Trophoblast cell (in vitro differentiated cells and primary cell): ENCODE measurements at regions not wholly inside any gene's neighbourhood (a gene's known extent, or its start where the extent isn't known, plus 50 kb on each side); places are given as distances from the start of the nearest gene placed in this dataset.

ENCODE experiments used
- DNase-seq, 2 donors: peaks; one replicate each; pipeline ENCODE4 v3.0.0-alpha.2; 2016
- H2AFZ ChIP-seq: 2 replicates; pipeline ENCODE4 v1.6.1; 2013; ENCODE audit warnings: low read length, moderate library complexity, mild to moderate bottlenecking; ENCODE audit not compliant: insufficient read depth, poor library complexity
- H2AK5ac ChIP-seq: 2 replicates; pipeline ENCODE4 v1.6.1; 2013; ENCODE audit warnings: mild to moderate bottlenecking, low read length
- H2BK120ac ChIP-seq: 2 replicates; pipeline ENCODE4 v1.6.1; 2013; ENCODE audit warnings: low read length, mild to moderate bottlenecking, moderate library complexity; ENCODE audit not compliant: insufficient read depth, poor library complexity
- H2BK12ac ChIP-seq: 2 replicates; pipeline ENCODE4 v1.6.1; 2013; ENCODE audit warnings: mild to moderate bottlenecking, low read length, moderate library complexity
- H2BK5ac ChIP-seq: 2 replicates; pipeline ENCODE4 v1.6.1; 2013; ENCODE audit warnings: low read length, low read depth, moderate library complexity, mild to moderate bottlenecking; ENCODE audit not compliant: poor library complexity
- H3K14ac ChIP-seq: 2 replicates; pipeline ENCODE4 v1.6.1; 2013; ENCODE audit warnings: mild to moderate bottlenecking, low read length
- H3K18ac ChIP-seq: 2 replicates; pipeline ENCODE4 v1.6.1; 2013; ENCODE audit warnings: mild to moderate bottlenecking, low read length
- H3K23ac ChIP-seq: 2 replicates; pipeline ENCODE4 v1.6.1; 2013; ENCODE audit warnings: low read length
- H3K27ac ChIP-seq: 2 replicates; pipeline ENCODE4 v1.5.1; 2013; ENCODE audit warnings: low read depth, mild to moderate bottlenecking, inconsistent platforms, low read length, moderate library complexity
- H3K27me3 ChIP-seq: 2 replicates; pipeline ENCODE4 v1.6.1; 2013; ENCODE audit warnings: inconsistent platforms, mild to moderate bottlenecking, low read length, moderate library complexity; ENCODE audit not compliant: insufficient read depth
- H3K36me3 ChIP-seq, 2 experiments: 1 replicate in 1 of 2; 2 replicates in 1 of 2; pipeline ENCODE4 v1.6.1; 2013; ENCODE audit warnings: low read length in 2 of 2, mild to moderate bottlenecking in 2 of 2, moderate library complexity in 1 of 2; ENCODE audit not compliant: insufficient read depth in 2 of 2, control insufficient read depth in 1 of 2
- H3K4ac ChIP-seq: 2 replicates; pipeline ENCODE4 v1.6.1; 2013; ENCODE audit warnings: low read depth, mild to moderate bottlenecking, low read length, moderate library complexity
- H3K4me1 ChIP-seq, 2 experiments: 1 replicate in 1 of 2; 2 replicates in 1 of 2; pipeline ENCODE4 v1.6.1; 2013; ENCODE audit warnings: low read length in 2 of 2, mild to moderate bottlenecking in 2 of 2, moderate library complexity in 1 of 2; ENCODE audit not compliant: insufficient read depth in 2 of 2, control insufficient read depth in 1 of 2
- H3K4me2 ChIP-seq: 2 replicates; pipeline ENCODE4 v1.6.1; 2013; ENCODE audit warnings: inconsistent platforms, mild to moderate bottlenecking, low read length, moderate library complexity
- H3K4me3 ChIP-seq: 2 replicates; pipeline ENCODE4 v1.5.1; 2013; ENCODE audit warnings: mild to moderate bottlenecking, low read depth, low read length, inconsistent platforms
- H3K79me1 ChIP-seq: one replicate; pipeline ENCODE4 v1.6.1; 2013; ENCODE audit warnings: low read length
- H3K79me2 ChIP-seq: 2 replicates; pipeline ENCODE4 v1.6.1; 2013; ENCODE audit warnings: low read length, mild to moderate bottlenecking; ENCODE audit not compliant: control insufficient read depth, insufficient read depth, poor library complexity
- H3K9ac ChIP-seq: 2 replicates; pipeline ENCODE4 v1.6.1; 2013; ENCODE audit warnings: mild to moderate bottlenecking, low read length
- H3K9me3 ChIP-seq: 2 replicates; pipeline ENCODE4 v1.6.1; 2013; ENCODE audit warnings: low read depth, mild to moderate bottlenecking, control low read depth, inconsistent platforms, low read length; ENCODE audit not compliant: insufficient read depth
- H4K12ac ChIP-seq: 2 replicates; pipeline ENCODE4 v1.6.1; 2013; ENCODE audit warnings: low read depth, mild to moderate bottlenecking, low read length, moderate library complexity
- H4K8ac ChIP-seq: 2 replicates; pipeline ENCODE4 v1.6.1; 2013; ENCODE audit warnings: low read depth, mild to moderate bottlenecking, low read length, moderate library complexity
- H4K91ac ChIP-seq: one replicate; pipeline ENCODE4 v1.6.1; 2013; ENCODE audit warnings: low read depth, mild to moderate bottlenecking, low read length, moderate library complexity
- WGBS: extraction: QIAGEN DNeasy Blood & Tissue Kit; methylation state at CpG from one replicate; pipeline ENCODE4 v1.1.7; 2013; ENCODE audit warnings: missing lambda C conversion rate; ENCODE audit not compliant: insufficient read length, insufficient coverage; ENCODE audit errors: extremely low coverage; 5-methylcytosine and 5-hydroxymethylcytosine counted together

DNA sequence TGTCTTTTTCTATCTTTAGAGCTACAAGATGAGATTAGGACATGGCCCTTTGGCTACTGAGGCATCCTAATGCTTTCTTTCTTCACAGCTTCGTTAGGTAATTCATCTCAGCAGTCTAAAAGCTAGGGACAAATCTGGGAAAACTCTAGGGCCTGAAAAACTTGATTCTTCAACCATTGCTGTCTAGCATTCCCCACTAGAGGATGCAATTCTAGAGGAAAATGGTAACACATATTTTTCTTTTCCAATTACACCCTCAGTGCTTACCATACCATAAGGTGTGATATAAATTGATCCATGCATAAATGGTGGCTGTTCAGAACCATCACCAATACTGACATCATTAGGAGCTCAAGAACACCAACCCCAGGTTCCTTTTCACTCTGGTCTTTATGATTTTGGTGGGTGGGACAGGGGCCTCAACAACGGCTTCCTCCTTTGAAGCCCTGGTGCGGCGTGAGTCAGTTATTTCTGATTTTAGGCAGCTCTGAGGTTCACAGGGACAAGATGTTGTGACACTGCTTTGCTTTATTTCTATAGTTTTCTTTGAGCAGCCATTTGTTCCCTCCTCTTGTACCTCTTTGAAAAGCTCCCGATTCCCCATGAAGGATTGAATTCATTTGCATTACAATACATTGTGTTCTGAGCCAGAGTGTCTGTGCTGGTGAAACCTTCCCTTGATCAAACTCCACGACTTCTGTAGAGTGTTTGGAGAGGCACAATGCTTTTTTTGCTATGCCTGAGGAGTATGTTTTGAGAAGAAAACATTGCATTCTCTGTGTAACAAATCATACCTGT is 526.0 kb upstream of the TRPC7 start:
- H4K91ac ChIP-seq = no peak overlapping the region
- H3K27me3 ChIP-seq = no peaks in the 10 kb centered on the region
- H3K18ac ChIP-seq = no peak overlapping the region
- no peak overlapping the region for H2BK5ac ChIP-seq
- H3K27ac ChIP-seq = no peak overlapping the region
- no peak overlapping the region for H3K14ac ChIP-seq
- no peak overlapping the region for H4K12ac ChIP-seq
- no peaks in the 10 kb centered on the region for H3K36me3 ChIP-seq
- no peak overlapping the region for H2BK120ac ChIP-seq
- no peak overlapping the region for H2BK12ac ChIP-seq
- no peak overlapping the region for H2AK5ac ChIP-seq
- no peak overlapping the region for H3K4me2 ChIP-seq
- no peak overlapping the region for H3K23ac ChIP-seq
- no peaks in the 10 kb centered on the region for H3K4me1 ChIP-seq
- no peak overlapping the region for H3K9ac ChIP-seq
- DNase-seq = no peak
- H3K4me3 ChIP-seq = no peak overlapping the region
- WGBS = no CpG with 5 or more reads among the region's 6 CpGs
- H3K4ac ChIP-seq = no peak overlapping the region
- H3K9me3 ChIP-seq = no peaks in the 10 kb centered on the region
- no peak overlapping the region for H2AFZ ChIP-seq
- H3K79me2 ChIP-seq = no peaks in the 10 kb centered on the region
- H4K8ac ChIP-seq = no peak overlapping the region
- H3K79me1 ChIP-seq = no peaks in the 10 kb centered on the region

DNA sequence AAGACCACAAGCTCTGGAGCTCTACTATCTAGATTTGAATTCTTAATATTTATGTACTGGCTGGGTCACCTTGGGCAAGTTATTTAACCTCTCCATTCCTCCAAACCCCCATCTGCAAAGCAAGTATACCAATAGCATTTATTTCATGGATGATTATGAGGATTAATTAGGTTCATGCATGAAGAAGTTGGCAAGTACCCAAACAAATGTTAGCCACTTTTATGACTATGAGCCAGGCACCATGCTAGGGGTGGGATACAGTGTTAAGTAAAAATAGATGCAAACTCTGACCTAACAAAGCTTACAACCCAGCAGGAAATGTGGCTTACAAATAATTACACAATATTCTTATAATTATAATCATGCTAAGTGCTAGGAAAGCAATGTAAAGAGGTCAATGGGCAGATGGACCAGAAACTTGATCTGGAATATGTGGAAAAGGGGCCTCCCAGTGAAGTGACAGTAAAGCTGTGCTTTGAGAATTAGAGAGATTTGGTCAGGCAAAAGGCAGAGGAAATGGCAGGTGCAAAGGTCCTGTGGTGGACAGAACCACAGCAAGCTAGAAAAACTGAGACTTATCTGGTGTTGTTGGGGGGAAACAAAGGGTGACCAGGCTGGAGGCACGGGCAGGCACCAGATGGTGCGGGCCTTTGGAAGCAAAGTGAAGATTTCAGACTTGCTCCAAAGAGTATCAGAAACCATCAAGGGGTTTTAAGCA is 525.2 kb upstream of the TRPC7 start:
- Histone ChIP-seq H3K18ac (no peak overlapping the region), H3K9ac (no peak overlapping the region), H3K9me3 (no peaks in the 10 kb centered on the region), H3K23ac (no peak overlapping the region), H2BK12ac (no peak overlapping the region), H3K14ac (no peak overlapping the region), H3K36me3 (no peaks in the 10 kb centered on the region), H3K27ac (no peak overlapping the region), H4K91ac (no peak overlapping the region), H3K4me3 (no peak overlapping the region), H2BK120ac (no peak overlapping the region), H2AFZ (no peak overlapping the region), H4K8ac (no peak overlapping the region), H2BK5ac (no peak overlapping the region), H2AK5ac (no peak overlapping the region), H3K27me3 (no peaks in the 10 kb centered on the region), H3K79me2 (no peaks in the 10 kb centered on the region), H3K4ac (no peak overlapping the region), H3K4me2 (no peak overlapping the region), H3K4me1 (no peaks in the 10 kb centered on the region), H3K79me1 (no peaks in the 10 kb centered on the region), H4K12ac (no peak overlapping the region)
- no peak for DNase-seq
- WGBS = no CpG with 5 or more reads among the region's 2 CpGs

DNA sequence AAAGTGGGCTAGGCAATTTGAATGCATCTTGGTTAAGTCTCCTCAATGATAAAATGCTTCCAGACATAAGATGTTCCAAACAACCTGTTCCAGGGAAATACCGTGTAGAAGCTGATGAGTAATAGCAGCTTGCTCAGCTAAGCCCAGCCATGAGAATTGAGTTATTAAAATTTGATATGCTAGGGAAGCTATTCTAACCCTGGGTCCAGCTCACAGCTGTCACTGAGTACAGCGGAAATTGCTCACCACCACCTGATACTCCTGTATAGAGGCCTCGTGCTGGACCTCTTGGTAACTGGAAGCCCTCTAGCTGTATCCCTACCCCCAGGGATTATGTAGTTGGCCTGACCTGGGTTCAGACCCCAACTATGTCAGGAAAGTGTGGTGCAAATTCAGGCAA is 521.3 kb upstream of the TRPC7 start:
- H3K36me3 ChIP-seq = no peaks in the 10 kb centered on the region
- H3K79me1 ChIP-seq = no peaks in the 10 kb centered on the region
- no peak overlapping the region for H2AFZ ChIP-seq
- H2BK120ac ChIP-seq = no peak overlapping the region
- no peak overlapping the region for H3K23ac ChIP-seq
- no peak for DNase-seq
- no peaks in the 10 kb centered on the region for H3K4me1 ChIP-seq
- no peak overlapping the region for H4K12ac ChIP-seq
- H3K14ac ChIP-seq = no peak overlapping the region
- no peaks in the 10 kb centered on the region for H3K27me3 ChIP-seq
- H2BK5ac ChIP-seq = no peak overlapping the region
- no peak overlapping the region for H2BK12ac ChIP-seq
- no CpG with 5 or more reads among the region's 3 CpGs for WGBS
- no peaks in the 10 kb centered on the region for H3K9me3 ChIP-seq
- no peak overlapping the region for H3K27ac ChIP-seq
- no peak overlapping the region for H3K4me2 ChIP-seq
- no peak overlapping the region for H2AK5ac ChIP-seq
- no peak overlapping the region for H3K4me3 ChIP-seq
- no peak overlapping the region for H3K4ac ChIP-seq
- H4K8ac ChIP-seq = no peak overlapping the region
- H3K9ac ChIP-seq = no peak overlapping the region
- no peak overlapping the region for H3K18ac ChIP-seq
- no peaks in the 10 kb centered on the region for H3K79me2 ChIP-seq
- no peak overlapping the region for H4K91ac ChIP-seq

DNA sequence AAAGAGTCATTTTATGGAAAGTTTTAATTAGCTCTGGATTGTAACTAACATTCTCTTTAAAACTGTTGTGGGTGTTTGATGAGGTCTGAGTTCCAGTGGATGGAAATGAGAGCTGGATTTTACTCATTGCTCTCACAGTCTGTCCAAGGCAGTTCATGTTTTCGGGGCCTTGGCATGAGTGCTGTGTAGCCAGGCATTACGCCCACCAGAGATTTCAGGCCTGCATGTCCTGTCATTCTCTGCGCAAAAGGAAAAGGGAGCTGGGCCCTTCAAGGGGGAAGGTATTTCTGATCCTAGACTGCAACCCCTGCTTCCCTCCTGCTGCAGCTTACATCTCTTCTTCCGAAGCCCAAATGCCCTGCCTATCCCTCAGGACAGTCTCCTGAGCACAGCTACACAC is 499.6 kb upstream of the TRPC7 start:
- no CpG with 5 or more reads among the region's 4 CpGs for WGBS
- Histone ChIP-seq H3K4me2 (no peak overlapping the region), H3K27me3 (no peaks in the 10 kb centered on the region), H3K18ac (no peak overlapping the region), H3K36me3 (no peaks in the 10 kb centered on the region), H4K8ac (no peak overlapping the region), H4K12ac (no peak overlapping the region), H2AFZ (no peak overlapping the region), H3K4me3 (no peak overlapping the region), H3K4ac (no peak overlapping the region), H3K27ac (no peak overlapping the region), H3K4me1 (no peaks in the 10 kb centered on the region), H3K9ac (no peak overlapping the region), H2AK5ac (no peak overlapping the region), H3K79me1 (no peaks in the 10 kb centered on the region), H3K9me3 (no peaks in the 10 kb centered on the region), H3K23ac (no peak overlapping the region), H2BK5ac (no peak overlapping the region), H2BK120ac (no peak overlapping the region), H2BK12ac (no peak overlapping the region), H3K14ac (no peak overlapping the region), H3K79me2 (no peaks in the 10 kb centered on the region), H4K91ac (no peak overlapping the region)
- DNase-seq = no peak
